Prostate gland (tissue), 2 donors: ENCODE measurements at regions not wholly inside any gene's neighbourhood (a gene's known extent, or its start where the extent isn't known, plus 50 kb on each side); places are given as distances from the start of the nearest gene placed in this dataset.

Experiments
- DNase-seq: peaks from one replicate; pipeline ENCODE4 v3.0.0-alpha.2; 2019; ENCODE audit warnings: low spot score
- H3K27ac ChIP-seq, 2 donors: fragments of 200-600 bp; sonication (generic); 2 replicates each; pipeline ENCODE4 v1.5.1; 2017 to 2019
- H3K27me3 ChIP-seq: fragments of 200-600 bp; sonication (generic); replicated peaks from 2 replicates; pipeline ENCODE4 v1.5.1; 2019; ENCODE audit not compliant: insufficient read depth
- H3K36me3 ChIP-seq, 2 donors: fragments of 200-600 bp; sonication (generic); 1 replicate in 1 of 2; 2 replicates in 1 of 2; pipeline versions ENCODE4 v1.5.1 to v1.8.1; 2017 to 2019
- H3K4me1 ChIP-seq: fragments of 200-600 bp; sonication (generic); replicated peaks from 2 replicates; pipeline ENCODE4 v1.5.1; 2019
- H3K4me3 ChIP-seq, 2 donors: fragments of 200-600 bp; sonication (generic); 2 replicates each; pipeline ENCODE4 v1.5.1; 2017 to 2019
- H3K9me3 ChIP-seq: fragments of 200-600 bp; sonication (generic); 2 replicates; pipeline ENCODE4 v1.5.1; 2017
- CTCF ChIP-seq, 4 experiments: fragments of 200-600 bp in 2 of 4; fragments of 450-650 bp in 2 of 4; sonication (generic) in 2 of 4; IDR thresholded peaks; 1 replicate in 3 of 4; 2 replicates in 1 of 4; pipeline ENCODE4 v1.5.1; 2016 to 2019; ENCODE audit warnings: antibody characterized with exemption in 4 of 4, mild to moderate bottlenecking in 2 of 4, moderate library complexity in 2 of 4
- POLR2A ChIP-seq: fragments of 450-650 bp; IDR thresholded peaks from one replicate; pipeline ENCODE4 v1.6.1; 2016; ENCODE audit warnings: antibody characterized with exemption, mild to moderate bottlenecking
- POLR2AphosphoS5 ChIP-seq: sonication (generic); formaldehyde crosslinking; IDR thresholded peaks from one replicate; pipeline ENCODE4 v1.6.1; 2017; ENCODE audit warnings: antibody characterized with exemption
- WGBS: methylation state at CpG from one replicate; pipeline ENCODE4 v1.1.5; 2018; 5-methylcytosine and 5-hydroxymethylcytosine counted together
- intact Hi-C: fragments of 100-400 bp; cut with DNase I; formaldehyde crosslinking; loops from one replicate; pipeline ENCODE4 v1.14.2; 2022

- Histone ChIP-seq H3K27me3 (peaks cover 11% of the 10 kb centered on the region), H3K4me1 (no peaks in the 10 kb centered on the region), H3K36me3 (no peaks in the 10 kb centered on the region), H3K4me3 (no peak overlapping the region), H3K27ac (no peak overlapping the region), H3K9me3 (no peaks in the 10 kb centered on the region)
- no peak for DNase-seq
- intact Hi-C loops, result no loop called here
- WGBS, result 58% methylated on average over 15 of the region's 15 CpGs
- no peak for TF ChIP-seq POLR2A
- no peak for TF ChIP-seq CTCF (IDR thresholded peaks at IDR 0.05)
- no peak for TF ChIP-seq POLR2AphosphoS5
These were observed 304.2 kb downstream of the BRD1 start for GRCh38 chr22:49523374-49524008.

- WGBS, result 87% methylated on average over 10 of the region's 10 CpGs
- TF ChIP-seq POLR2A, result no peak
- TF ChIP-seq POLR2AphosphoS5, result no peak
- TF ChIP-seq CTCF (IDR thresholded peaks at IDR 0.05), result no peak
- no peaks in the 10 kb centered on the region for H3K4me1 ChIP-seq
- no peaks in the 10 kb centered on the region for H3K36me3 ChIP-seq
- no peak for DNase-seq
- H3K27ac ChIP-seq, result no peak overlapping the region
- H3K9me3 ChIP-seq, result no peaks in the 10 kb centered on the region
- intact Hi-C loops, result no loop called here
- peaks cover 11% of the 10 kb centered on the region for H3K27me3 ChIP-seq
- H3K4me3 ChIP-seq, result no peak overlapping the region
These were observed 304.9 kb downstream of the BRD1 start for GRCh38 chr22:49522582-49523373.

GRCh38 chr22:49521787-49522224 lies 305.9 kb downstream of the BRD1 start:
- Histone ChIP-seq H3K27ac (no peak overlapping the region), H3K4me1 (no peaks in the 10 kb centered on the region), H3K36me3 (no peaks in the 10 kb centered on the region), H3K27me3 (peaks cover 16% of the 10 kb centered on the region), H3K4me3 (no peak overlapping the region), H3K9me3 (no peaks in the 10 kb centered on the region)
- TF ChIP-seq CTCF (IDR thresholded peaks at IDR 0.05) (no peak), POLR2AphosphoS5 (no peak), POLR2A (no peak)
- intact Hi-C loops, result no loop called here
- no peak for DNase-seq
- WGBS, result 54% methylated on average over 6 of the region's 6 CpGs

GRCh38 chr22:49519117-49519737 lies 308.4 kb downstream of the BRD1 start:
- H3K27me3 ChIP-seq, result peaks cover 13% of the 10 kb centered on the region
- H3K4me3 ChIP-seq, result no peak overlapping the region
- no peak for DNase-seq
- H3K36me3 ChIP-seq, result no peaks in the 10 kb centered on the region
- no peaks in the 10 kb centered on the region for H3K4me1 ChIP-seq
- H3K27ac ChIP-seq, result no peak overlapping the region
- TF ChIP-seq POLR2AphosphoS5 (no peak), POLR2A (no peak), CTCF (IDR thresholded peaks at IDR 0.05) (no peak)
- H3K9me3 ChIP-seq, result no peaks in the 10 kb centered on the region
- intact Hi-C loops, result no loop called here
- 47% methylated on average over 18 of the region's 18 CpGs for WGBS
